Islet precursor cell (in vitro differentiated cells): ENCODE measurements at regions not wholly inside any gene's neighbourhood (a gene's known extent, or its start where the extent isn't known, plus 50 kb on each side); places are given as distances from the start of the nearest gene placed in this dataset.

ENCODE experiments used
- DNase-seq: peaks from one replicate; pipeline ENCODE4 v3.0.0-alpha.2; 2018

DNA sequence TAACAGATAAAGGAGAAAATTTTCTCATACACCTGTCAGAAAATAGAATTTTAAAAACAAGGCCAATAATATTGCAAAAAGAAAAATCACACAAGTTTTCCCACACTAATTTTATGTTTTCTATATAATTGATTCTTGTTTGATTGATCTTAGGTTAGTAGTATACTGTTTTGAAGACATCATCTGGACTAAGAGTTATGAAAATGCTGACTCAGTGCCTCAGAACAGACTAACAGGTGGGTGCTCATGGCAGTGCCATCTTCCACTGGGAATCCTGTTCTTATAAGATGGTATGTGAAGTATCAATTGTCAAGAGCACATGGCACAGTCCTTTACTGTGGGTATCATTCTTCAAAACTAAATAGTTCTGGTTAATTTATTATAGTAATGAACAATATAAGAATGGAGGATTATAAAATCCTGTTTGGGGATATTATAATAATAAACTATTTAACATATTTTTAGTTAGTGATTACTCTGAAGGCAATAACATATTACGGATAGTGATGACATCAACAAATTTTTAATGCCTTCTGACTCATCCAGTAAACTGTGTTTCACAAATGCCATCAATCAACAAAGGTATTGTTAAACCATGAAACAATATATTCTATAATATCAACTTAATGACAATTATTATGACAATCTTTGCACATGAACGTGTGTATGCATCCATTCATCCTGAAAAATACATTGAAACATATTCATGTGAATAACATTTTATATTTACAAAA is 384.6 kb upstream of the KHDRBS2 start:
- no peak for DNase-seq

DNA sequence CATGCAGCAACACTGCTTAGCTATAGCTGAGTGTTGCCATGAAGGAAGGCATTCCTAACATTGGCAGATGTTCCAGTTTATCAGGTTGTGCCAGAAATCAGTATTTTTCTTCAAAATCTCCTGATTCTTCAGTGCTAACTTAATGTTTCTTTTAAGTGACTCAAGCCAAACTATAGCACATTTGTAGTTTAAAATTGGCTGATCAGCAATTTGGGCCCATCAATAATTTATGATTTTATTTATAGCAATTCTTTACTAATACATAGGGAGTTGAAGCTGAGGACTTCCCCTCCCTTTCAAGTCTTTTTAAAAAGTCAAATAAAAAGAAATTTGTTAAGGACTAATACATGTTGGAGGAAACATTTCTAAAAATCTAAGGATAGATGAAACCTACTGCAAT is 383.8 kb upstream of the KHDRBS2 start:
- no peak for DNase-seq

DNA sequence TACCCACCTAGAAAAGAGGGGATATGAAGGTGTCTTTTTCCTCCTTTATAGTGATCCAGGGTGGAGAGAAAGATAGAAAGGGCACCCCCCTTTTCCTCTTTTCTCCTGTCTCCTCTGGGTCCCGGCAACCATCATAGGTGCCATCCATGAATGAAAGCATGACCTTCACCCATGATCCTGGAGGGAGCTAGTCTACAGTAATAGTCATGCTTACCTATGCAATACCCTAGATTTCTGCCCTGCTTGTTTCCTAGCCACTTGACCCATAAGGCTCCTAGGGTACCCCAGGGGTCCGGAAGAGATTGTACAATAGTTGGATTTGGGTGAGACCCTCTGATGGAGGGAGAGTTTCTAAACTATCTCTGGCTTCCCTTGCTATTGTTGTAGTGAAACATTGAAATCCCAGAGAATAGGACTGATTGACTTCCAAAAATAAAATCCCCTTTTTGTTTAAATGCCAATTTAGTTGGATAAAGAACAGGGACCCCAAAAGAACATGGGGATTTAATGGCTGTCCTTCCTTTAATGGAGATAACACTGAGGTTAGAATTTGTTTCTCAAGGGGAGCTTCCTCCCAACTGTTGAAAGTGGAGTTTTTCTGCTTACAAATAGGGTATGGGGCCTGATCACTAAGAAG is 366.8 kb upstream of the KHDRBS2 start:
- no peak for DNase-seq

DNA sequence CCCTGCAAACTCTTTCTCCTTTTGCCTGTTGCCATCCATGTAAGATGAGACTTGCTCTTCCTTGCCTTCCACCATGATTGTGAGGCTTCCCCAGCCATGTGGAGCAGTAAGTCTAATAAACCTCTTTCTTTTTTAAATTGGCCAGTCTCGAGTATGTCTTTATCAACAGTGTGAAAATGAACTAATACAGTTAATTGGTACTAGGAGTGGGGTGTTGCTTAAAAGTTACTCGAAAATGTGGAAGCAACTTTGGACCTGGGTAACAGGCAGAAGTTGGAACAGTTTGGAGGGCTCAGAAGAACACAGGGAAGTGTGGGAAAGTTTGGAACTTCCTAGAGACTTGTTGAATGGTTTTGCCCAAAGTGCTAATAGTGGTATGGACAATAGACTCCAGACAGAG is 359.2 kb upstream of the KHDRBS2 start:
- no peak for DNase-seq

DNA sequence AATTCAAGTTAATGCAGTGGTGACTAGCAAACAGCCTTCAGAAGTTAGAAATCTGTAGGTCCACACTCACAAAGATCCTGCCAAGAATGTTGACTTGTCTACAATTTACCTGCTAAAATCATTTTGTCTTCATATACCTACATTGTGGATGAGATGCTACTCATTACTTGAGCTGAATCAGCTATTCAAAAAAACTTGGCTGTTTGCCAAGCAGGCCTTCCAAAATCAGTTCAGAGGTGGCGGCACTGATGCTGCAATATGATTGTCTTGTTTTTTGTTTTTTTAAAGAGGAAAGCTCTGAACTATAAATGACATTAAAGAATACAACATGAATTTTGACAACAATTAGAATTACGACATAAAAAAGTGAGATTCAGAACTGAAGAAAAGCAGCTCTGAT is 354.7 kb upstream of the KHDRBS2 start:
- DNase-seq = no peak

DNA sequence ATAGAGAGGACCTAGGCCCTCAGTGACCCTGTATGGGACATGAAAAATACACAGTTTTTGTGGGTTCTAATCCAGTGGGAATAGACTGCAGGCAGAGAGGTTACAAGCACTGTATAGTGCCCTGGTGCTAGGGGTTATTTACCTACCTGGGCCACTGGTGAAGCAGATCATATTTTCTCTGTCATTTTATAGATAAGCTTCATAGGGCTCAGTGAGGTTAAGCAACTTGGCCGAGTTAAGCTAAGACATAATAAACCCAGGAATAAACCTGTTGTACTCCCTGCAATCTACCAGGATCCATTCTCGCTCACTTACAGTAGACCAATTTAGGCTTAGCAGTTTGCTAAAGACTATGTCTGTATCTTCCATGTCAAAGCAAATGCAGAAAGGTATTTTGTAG is 340.6 kb upstream of the KHDRBS2 start:
- no peak for DNase-seq

DNA sequence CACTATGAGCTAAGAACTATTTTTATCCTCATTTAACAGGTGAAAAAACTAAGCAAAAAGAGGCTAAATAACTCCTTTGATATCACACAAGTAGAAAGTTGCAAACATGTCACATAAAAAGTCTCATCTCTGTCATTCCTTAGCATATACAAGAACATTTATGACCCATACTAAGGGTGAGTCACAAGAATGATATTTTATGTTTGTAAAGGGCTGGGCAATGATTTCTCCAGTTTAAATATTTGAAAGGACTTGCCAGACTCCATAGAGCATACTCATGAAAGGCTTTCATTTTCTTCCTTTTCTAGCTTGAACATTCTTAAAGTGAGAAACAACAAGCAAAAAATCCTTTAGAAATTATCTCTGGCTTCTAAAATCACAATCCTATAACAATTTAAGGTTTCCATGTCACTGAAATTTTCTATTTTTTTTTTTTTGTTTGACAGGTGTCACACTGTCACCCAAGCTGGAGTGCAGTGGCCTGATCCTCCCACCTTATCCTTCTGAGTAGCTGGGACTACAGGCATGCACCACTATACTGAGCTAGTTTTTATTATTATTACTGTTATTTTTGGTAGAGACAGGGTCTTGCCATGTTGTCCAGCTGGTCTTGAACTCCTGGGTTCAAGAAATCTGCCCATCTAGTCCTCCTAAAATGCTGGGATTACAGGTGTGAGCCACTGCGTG is 338.0 kb upstream of the KHDRBS2 start:
- DNase-seq = no peak

DNA sequence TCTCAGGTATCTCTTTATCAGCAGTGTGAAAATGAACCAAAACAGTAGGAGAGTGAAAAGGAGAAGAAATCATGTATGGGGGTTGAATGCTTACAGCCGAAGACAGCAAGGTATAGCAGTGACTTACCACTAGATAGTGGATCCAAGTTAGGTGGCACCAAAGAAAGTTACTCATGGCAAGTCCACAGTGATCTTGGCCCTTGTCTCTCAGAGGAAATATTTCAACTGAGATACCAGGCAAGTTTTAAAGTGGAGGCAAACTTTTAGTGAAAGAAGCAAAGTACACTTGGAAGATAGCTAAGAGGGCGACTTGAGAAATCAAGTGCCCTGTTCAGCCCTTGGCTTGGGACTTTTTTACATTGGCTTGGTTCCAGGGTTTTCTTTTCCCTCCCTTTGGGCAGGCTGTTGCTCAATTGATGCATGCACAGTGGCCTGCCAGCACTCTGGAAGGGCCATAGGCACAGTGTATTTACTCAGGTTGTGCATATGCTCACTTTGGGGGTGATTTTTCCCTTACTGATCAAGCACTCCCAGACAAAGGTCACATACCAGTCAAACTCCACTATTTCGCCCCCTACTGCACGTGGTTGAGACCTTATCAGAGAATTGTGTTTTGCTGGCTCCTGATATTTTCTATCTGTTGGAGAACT is 329.5 kb upstream of the KHDRBS2 start:
- no peak for DNase-seq

DNA sequence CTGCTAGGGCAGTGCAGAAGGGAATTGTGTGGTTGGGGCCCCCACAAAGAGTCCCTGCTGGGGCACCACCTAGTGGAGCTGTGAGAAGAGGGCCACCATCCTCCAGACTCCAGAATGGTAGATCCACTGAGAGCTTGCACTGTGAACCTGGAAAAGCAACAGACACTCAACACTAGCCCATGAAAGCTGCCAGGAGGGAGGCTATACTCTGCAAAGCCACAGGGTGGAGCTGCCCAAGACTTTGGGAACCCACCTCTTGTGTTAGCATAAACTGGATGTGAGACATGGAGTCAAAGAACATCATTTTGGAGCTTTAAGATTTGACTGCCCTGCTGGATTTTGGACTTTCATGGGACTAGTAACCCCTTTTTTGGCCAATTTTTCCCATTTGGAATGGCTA is 328.4 kb upstream of the KHDRBS2 start:
- DNase-seq = no peak

DNA sequence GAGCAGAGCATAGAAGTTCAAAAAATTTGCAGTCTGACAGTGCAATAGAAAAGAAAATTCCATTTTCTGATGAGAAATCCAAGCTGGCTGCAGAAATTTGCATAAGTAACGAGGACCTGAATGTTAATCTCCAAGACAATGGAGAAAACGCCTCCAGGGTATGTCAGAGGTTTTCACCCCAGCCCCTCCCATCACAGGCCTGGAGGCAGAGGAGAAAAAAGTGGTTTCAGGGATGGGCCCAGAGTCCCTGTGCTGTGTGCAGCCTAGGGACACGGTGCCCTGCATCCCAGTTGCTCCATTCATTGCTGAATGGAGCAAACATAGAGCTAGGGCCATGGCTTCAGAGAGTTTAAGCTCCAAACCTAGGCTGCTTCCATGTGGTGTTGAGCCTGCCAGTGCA is 327.9 kb upstream of the KHDRBS2 start:
- DNase-seq = no peak

DNA sequence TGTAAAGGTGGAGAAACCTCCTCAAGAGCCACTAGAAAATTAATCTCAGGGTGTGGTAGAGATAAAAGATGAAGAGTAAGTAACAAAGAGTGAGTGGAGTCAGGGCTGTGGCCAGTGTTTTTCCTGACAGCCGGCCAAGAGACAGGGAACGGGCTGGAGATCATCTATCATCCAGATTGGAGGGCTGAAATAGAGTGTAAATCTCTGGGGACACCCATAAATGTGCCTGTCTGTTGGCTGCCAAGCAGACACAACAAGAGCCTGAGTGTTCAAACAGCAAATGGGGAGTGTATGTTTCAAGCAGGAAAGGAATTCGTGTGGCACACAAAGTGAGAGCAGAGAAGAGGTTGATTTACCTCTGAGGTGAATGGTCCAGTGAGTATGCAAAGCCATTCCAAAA is 326.4 kb upstream of the KHDRBS2 start:
- DNase-seq = no peak

DNA sequence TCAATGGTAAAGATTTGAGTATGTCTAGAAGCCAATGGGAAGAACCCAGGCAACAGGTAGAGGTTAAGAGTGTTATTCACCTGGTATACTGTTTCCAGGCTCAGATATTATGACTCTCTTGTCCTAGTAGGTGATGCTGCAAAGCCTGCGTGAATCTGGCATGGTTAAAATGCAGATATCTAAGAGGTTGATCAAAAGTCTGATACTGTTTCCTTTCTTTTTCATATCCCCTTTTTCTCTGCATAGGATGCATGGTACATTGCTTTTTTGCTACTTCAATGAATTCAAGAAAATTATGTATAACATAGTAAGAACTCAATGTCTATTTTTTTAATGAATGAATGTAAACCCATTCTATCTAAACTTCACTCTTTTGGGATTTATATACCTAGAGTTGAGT is 284.3 kb upstream of the KHDRBS2 start:
- DNase-seq = no peak

DNA sequence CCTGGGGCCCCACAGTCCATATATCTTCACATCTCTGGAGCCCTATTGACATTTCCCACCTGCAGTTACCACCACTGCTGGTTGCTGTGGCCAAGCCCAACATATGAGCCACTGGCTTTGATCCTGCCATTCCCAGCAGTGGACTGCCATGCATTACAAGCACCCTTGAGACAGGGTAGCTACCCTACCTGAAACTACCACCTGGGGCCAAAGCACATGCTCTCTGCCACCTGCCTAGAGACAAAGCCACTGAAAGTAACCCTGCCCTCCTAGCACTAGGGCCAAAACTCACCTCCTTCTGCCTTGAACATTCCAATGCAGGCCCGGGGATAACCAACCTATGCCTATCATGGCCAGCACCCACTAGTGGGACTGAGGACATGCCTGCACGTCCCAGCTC is 255.5 kb upstream of the KHDRBS2 start:
- DNase-seq = no peak

DNA sequence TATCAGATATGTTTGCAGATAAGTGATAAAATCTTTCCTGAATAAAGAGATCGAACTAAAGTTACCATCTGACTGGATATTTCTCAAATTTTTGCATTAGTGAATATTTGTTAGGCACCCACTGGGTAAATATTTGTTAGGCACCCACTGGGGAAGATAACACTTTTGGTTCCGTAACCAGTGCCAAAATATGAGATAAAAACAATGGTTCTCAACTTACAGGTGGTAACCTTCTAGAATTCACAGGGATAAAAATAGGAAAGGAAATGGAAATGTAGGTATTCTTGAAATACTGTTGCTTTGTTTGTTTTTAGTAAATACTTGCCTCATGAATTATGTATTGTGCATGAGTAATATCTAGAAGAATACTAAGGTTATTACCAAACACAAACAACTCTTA is 245.0 kb upstream of the KHDRBS2 start:
- no peak for DNase-seq

DNA sequence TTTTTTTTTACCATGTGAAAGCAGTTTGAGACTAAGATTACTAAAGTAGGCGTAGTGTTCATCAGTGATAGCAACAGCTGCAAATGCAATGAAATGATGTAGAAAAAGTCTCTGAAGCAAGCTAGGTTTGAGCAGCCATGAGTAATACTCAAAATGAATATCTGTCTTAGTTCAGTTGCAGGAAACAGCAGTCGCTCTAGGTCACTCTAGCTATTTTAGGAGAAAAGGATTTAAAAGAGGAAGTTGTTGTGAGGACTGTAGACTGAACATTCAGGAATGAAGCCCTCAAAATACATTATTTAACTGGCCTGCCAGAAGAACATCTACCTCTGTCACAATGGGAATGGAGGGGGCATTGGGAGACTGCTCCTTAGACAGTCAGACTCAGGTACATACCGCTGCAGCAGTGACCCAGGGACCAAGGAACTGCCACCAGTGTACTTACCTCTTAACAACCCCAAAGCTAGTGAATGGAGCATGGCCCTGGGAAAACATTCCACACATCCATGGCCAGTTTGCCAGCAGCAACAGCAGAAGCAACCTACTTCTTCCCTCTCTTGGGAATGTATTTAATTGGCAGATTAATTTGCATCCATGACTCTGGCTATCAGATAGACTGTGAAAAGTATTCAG is 243.0 kb upstream of the KHDRBS2 start:
- no peak for DNase-seq

DNA sequence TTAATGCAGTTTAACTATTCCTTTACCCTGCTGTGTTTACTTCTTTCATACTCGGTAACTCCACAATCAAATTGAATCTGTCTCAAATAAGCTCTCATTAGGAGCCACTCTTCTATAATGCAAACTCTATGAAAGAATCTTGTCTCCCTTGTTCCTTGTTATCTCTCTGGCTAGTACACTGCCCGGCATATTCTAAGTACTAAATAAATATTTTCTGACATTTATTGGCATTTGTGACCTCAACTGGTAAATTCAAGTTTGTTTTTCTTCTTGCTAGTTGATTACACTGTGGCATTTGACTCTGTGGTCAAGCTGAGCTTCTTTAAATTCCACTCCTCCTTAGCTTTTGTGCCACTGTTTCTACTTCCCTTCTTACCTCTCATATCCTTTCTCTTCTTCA is 237.6 kb upstream of the KHDRBS2 start:
- DNase-seq = no peak

DNA sequence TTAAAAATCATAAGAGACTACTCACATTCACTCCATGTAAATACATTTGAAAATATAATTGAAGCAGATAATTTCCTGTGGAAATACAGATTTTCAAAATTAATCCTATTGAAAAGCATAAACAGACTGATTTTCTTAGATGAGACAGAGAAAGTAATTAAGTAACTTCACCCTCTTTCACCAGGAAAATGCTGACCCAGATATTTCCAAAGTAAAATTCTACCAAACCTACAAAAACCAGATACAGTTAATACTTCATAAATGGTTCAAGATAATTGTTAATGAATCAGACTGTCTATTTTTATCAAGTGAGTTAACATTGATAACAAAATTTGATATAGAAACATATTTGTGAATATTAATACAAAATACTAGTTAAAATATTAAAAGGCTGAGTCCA is 233.5 kb upstream of the KHDRBS2 start:
- DNase-seq = no peak

DNA sequence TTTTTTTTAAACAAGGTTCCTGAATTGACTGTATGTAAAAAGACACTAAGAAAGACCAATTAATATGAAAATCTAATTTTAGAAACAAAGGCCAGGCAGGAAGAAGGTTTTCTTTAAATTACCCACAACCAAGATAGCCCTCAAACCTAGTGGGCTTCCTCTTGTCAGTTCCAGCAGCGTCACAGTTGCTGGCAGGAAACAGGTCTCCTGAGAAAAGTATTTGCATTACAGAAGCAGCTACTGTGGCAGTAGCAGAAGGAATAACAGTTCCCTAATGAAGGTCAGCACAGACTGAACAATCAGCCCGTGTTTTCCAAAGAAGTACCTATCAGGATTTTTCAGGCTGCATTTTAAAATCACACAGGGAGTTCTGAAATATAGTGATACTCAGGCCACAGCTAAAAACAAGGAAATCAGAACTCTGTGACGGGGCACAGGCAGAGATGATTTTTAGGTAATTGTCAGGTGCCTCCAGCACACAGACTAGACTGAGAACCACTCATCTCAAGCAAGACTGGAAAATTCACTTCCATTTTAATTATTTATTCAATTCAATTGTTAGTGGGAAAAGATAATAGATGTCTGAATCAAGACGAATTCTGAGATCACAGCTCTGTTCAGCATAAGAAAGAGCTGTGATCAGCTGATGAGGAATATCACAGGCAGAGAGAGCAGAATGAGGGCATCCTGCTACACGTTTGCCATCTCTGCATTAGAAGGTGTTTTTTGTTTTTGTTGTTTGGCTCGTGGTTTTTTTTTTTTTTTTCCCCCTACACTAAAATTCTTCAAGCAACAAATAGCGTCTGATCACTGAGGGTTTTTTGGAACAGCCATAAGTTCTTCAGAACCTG is 230.5 kb upstream of the KHDRBS2 start:
- DNase-seq = peak; percentile 58

DNA sequence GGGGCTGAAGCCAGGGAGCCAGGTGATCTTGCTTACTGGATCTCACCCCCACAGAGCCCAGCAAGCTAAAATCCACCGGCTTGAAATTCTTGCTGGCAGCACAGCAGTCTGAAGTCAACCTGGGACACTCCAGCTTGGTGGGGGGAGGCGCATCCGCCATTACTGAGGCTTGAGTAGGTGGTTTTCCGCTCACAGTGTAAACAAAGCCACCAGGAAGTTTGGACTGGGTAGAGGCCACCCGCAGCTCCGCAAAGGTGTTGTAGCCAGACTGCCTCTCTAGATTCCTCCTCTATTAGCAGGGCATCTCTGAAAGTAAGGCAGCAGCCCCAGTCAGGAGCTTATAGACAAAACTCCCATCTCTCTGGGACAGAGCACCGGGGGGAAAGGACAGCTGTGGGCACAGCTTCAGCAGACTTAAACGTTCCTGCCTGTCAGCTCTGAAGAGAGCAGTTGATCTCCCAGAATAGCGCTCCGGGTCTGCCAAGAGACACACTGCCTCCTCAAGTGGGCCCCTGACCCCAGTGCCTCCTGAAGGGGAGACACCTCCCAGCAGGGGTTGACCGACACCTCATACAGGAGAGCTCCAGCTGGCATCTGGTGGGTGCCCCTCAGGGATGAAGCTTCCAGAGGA is 206.3 kb upstream of the KHDRBS2 start:
- DNase-seq = no peak

DNA sequence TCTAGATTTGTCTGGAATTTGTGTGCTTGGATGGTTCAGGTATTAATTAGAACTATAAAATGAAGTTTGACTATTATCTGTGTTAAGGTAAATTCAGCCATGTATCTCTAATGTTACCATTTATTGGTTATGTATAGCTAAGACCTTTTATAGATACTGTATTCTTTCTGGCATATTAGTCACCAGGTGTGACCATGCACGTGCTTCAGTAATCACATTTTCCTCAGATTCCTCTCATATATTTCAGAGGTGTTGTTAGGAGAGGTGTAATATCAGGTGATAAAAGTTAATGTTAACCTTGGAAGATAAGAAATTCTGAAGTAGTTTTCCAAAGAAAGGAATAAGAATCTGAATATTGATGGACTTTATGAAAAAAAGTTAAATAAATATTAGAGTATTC is 194.5 kb upstream of the KHDRBS2 start:
- no peak for DNase-seq

DNA sequence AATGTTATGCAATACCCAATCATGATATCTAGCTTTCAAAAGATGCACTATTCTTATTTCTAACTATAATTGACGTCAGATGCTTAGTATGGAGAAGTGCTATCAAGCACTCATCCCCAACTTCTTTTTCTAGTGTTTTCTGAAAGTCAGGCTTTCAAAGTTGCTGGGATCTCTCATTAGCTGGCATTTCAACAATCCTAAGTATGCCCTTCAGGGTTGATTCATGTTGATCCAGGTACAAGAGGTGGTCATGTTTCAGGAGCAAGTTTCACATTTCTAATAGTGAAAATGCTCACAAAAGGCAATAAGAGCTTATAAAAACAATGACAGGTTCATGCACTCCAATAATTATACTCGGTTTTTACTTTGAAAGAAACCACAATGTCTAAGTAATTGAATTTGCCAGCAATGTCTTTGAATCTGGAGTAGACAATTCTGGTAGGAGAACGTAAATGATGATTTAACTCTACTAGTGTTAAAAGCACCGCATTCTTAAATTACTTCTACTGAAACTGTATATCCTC is 193.7 kb upstream of the KHDRBS2 start:
- DNase-seq = no peak

DNA sequence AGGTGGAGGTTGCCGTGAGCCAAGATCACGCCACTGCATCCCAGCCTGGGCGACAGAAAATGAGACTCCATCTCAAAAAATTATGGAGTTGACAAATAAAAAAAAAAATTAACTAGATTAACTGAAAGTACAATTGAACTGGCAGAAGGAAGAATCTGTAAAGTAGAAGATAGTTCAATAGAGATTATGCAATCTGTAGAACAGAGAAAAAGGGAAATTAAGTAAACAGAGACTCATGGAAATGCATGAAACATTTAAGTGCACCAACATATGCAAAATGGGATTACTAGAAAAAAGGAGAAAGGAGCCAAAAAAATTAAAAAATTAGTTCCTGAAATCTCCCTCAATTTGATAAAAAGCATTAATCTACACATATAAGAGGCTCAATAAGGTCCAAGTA is 188.8 kb upstream of the KHDRBS2 start:
- DNase-seq = no peak
